GM21360 (cell line): ENCODE measurements at regions not wholly inside any gene's neighbourhood (a gene's known extent, or its start where the extent isn't known, plus 50 kb on each side); places are given as distances from the start of the nearest gene placed in this dataset.
"Not testable (repeated sequence)": the region's sequence is repeated elsewhere in the genome, so short reads cannot be mapped to it uniquely, and the experiment has no call there.

Source experiments
- ATAC-seq: cut with Tn5 transposase; IDR thresholded peaks from one replicate; pipeline ENCODE4 v1.9.1; 2021; ENCODE audit warnings: mild to moderate bottlenecking, moderate library complexity; ENCODE audit not compliant: unreplicated experiment

- ATAC-seq: no peak
Measured at GRCh38 chr2:8329660-8330622, 351.9 kb upstream of the ID2 start.

- ATAC-seq: no peak
Measured at GRCh38 chr2:8331068-8331467, 350.8 kb upstream of the ID2 start.

GRCh38 chr2:8332646-8333045, 349.2 kb upstream of the ID2 start:
- no peak for ATAC-seq

- no peak for ATAC-seq
Measured at GRCh38 chr2:8333177-8333831, 348.6 kb upstream of the ID2 start.

- not testable (repeated sequence) for ATAC-seq
Measured at GRCh38 chr2:8333832-8334187, 348.0 kb upstream of the ID2 start.

GRCh38 chr2:8334866-8335325, 347.0 kb upstream of the ID2 start:
- no peak for ATAC-seq

- no peak for ATAC-seq
Measured at GRCh38 chr2:8335801-8336200, 346.1 kb upstream of the ID2 start.

- no peak for ATAC-seq
Measured at GRCh38 chr2:8337321-8337720, 344.5 kb upstream of the ID2 start.

GRCh38 chr2:8342407-8342806, 339.4 kb upstream of the ID2 start:
- ATAC-seq: no peak

GRCh38 chr2:8343031-8343430, 338.8 kb upstream of the ID2 start:
- no peak for ATAC-seq

GRCh38 chr2:8344144-8345097, 337.4 kb upstream of the ID2 start:
- ATAC-seq: no peak

- no peak for ATAC-seq
Measured at GRCh38 chr2:8345200-8345599, 336.7 kb upstream of the ID2 start.

- ATAC-seq: no peak
Measured at GRCh38 chr2:8346208-8346607, 335.6 kb upstream of the ID2 start.

GRCh38 chr2:8346706-8347430, 335.0 kb upstream of the ID2 start:
- no peak for ATAC-seq

GRCh38 chr2:8348911-8349310, 332.9 kb upstream of the ID2 start:
- not testable (repeated sequence) for ATAC-seq

- ATAC-seq: no peak
Measured at GRCh38 chr2:8352296-8352695, 329.6 kb upstream of the ID2 start.

- ATAC-seq: no peak
Measured at GRCh38 chr2:8352989-8353388, 328.9 kb upstream of the ID2 start.

GRCh38 chr2:8355102-8355859, 326.6 kb upstream of the ID2 start:
- no peak for ATAC-seq

- ATAC-seq: no peak
Measured at GRCh38 chr2:8357738-8358518, 323.9 kb upstream of the ID2 start.
